ENCODE measurements at regions not wholly inside any gene's neighbourhood (a gene's known extent, or its start where the extent isn't known, plus 50 kb on each side); places are given as distances from the start of the nearest gene placed in this dataset.
"Not testable (repeated sequence)": the region's sequence is repeated elsewhere in the genome, so short reads cannot be mapped to it uniquely, and the experiment has no call there.

DNA sequence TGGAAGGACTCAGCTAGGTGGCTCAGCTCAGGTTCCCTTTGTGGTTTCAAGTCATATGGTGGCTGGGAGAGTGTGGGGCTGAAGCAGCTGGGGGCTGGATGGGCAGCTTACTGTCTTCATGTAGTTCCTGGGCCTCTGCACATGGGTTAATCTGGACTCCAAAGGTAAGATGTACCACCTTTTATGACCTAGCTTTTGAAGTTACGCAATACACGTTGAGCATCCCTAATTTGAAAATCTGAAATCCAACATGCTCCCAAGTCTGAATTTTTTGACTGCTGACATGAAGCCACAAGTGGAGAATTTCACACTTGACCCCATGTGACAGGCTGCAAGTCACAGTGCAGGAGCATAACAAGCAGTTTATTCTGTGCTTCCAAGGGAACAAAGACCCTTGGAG, 173.7 kb downstream of the KBTBD8 start:
- WGBS, 2 experiments (ENCODE audit: extremely low coverage in 1 of 2, insufficient coverage in 1 of 2, insufficient read length in 1 of 2, insufficient replicate concordance in 2 of 2, low coverage in 1 of 2, low lambda C conversion rate in 2 of 2, missing lambda C conversion rate in 1 of 2): 98% methylated on average over 2 of the region's 2 CpGs; no CpG with 5 or more reads in 1 of the 2 experiments
- TF ChIP-seq JUND (IDR thresholded peaks at IDR 0.05; ENCODE audit: low read length): no peak
- peak; percentile 78; the same call in 1 of the 2 replicates for TF ChIP-seq CEBPB (IDR thresholded peaks at IDR 0.05; ENCODE audit: low read depth, low read length)
- TF ChIP-seq ZNF274 (IDR thresholded peaks at IDR 0.05; ENCODE audit: borderline replicate concordance, extremely low read depth, low read length): no peak
- H2BK120ac ChIP-seq (replicated peaks; ENCODE audit: low read depth, low read length): no peak overlapping the region
- H3K23ac ChIP-seq (ENCODE audit: insufficient read length): no peak overlapping the region
- no peak overlapping the region for H2BK5ac ChIP-seq (ENCODE audit: low read depth, low read length)
- peaks cover 2% of the 10 kb centered on the region; the same call in 1 of the 2 replicates for H3K23me2 ChIP-seq (ENCODE audit: low read depth, low read length)
- H4K20me1 ChIP-seq (replicated peaks in 1 of 2; ENCODE audit: control insufficient read depth in 1 of 2, insufficient read depth in 2 of 2, low read length in 2 of 2): no peaks in the 10 kb centered on the region
- no peaks in the 10 kb centered on the region for H3K36me3 ChIP-seq (ENCODE audit: control insufficient read depth in 2 of 4, insufficient read depth in 4 of 4, low read length in 3 of 4)
- no peak overlapping the region for H2BK15ac ChIP-seq (ENCODE audit: low read length)
- H2AFZ ChIP-seq (ENCODE audit: low read length): no peak overlapping the region
- peaks cover 0 to 7% of the 10 kb centered on the region in 2 experiments; a peak in 1 of 4 replicates for H3K9me3 ChIP-seq (ENCODE audit: insufficient read depth in 2 of 2, low read depth in 1 of 2, low read length in 1 of 2)
- no peak overlapping the region for H3K4ac ChIP-seq (replicated peaks; ENCODE audit: insufficient read length, low read depth, low read length)
- no peak overlapping the region for H2BK12ac ChIP-seq (ENCODE audit: low read depth, low read length)
- no peak overlapping the region for H4K8ac ChIP-seq (ENCODE audit: extremely low read depth, insufficient read depth, low read length)
- H3K27me3 ChIP-seq (replicated peaks in 1 of 4; ENCODE audit: control insufficient read depth in 3 of 4, extremely low read depth in 1 of 4, insufficient read depth in 3 of 4, low read length in 3 of 4): no peaks in the 10 kb centered on the region
- H2BK20ac ChIP-seq (ENCODE audit: low read length): no peak overlapping the region
- H4K91ac ChIP-seq (replicated peaks; ENCODE audit: insufficient read length, low read length): no peak overlapping the region
- H3K14ac ChIP-seq (ENCODE audit: insufficient read length): no peak overlapping the region
- no peak overlapping the region for H3K4me3 ChIP-seq (ENCODE audit: extremely low read depth in 1 of 4, insufficient read depth in 2 of 4, low read depth in 3 of 4, low read length in 4 of 4)
- no peak overlapping the region for H3K56ac ChIP-seq (replicated peaks; ENCODE audit: insufficient read length, low read depth, low read length)
- no peak overlapping the region for H2AK5ac ChIP-seq (ENCODE audit: low read depth, low read length)
- H3K4me2 ChIP-seq (ENCODE audit: insufficient read depth in 1 of 2, low read depth in 2 of 2, low read length in 2 of 2): no peak overlapping the region
- H3K18ac ChIP-seq (ENCODE audit: extremely low read depth, low read length): no peak overlapping the region
- H3K9ac ChIP-seq (replicated peaks in 1 of 4; ENCODE audit: extremely low read depth in 1 of 4, low read depth in 3 of 4, low read length in 3 of 4): no peak overlapping the region
- ChIA-PET POLR2A (ENCODE audit: partially characterized antibody) (no interaction called here), CTCF (ENCODE audit: partially characterized antibody) (no interaction called here)
- no peak overlapping the region for H3K27ac ChIP-seq (ENCODE audit: low read depth, low read length)
- DNase-seq (ENCODE audit: low read depth in 1 of 2, low spot score in 2 of 2) (no peak), FAIRE-seq (no peak)
- H3K4me1 ChIP-seq (replicated peaks in 1 of 4; ENCODE audit: control insufficient read depth in 3 of 4, insufficient read depth in 4 of 4, low read length in 3 of 4): no peaks in the 10 kb centered on the region
- no peak overlapping the region for H4K5ac ChIP-seq (ENCODE audit: insufficient read length, low read depth, low read length)
- no peaks in the 10 kb centered on the region for H3K79me2 ChIP-seq (ENCODE audit: control insufficient read depth in 1 of 2, insufficient read depth in 2 of 2, low read length in 2 of 2)
- no peaks in the 10 kb centered on the region for H3K79me1 ChIP-seq (ENCODE audit: low read depth, low read length)

- 86% methylated on average over 3 of the region's 3 CpGs; no CpG with 5 or more reads in 1 of the 2 experiments for WGBS, 2 experiments (ENCODE audit: extremely low coverage in 1 of 2, insufficient coverage in 1 of 2, insufficient read length in 1 of 2, insufficient replicate concordance in 2 of 2, low coverage in 1 of 2, low lambda C conversion rate in 2 of 2, missing lambda C conversion rate in 1 of 2)
Observed at GRCh38 chr3:67173130-67173529, 175.0 kb downstream of the KBTBD8 start.

More at GRCh38 chr3:67173130-67173529, 175.0 kb downstream of the KBTBD8 start:
- H3K27me3 ChIP-seq (replicated peaks in 1 of 4; ENCODE audit: control insufficient read depth in 3 of 4, extremely low read depth in 1 of 4, insufficient read depth in 3 of 4, low read length in 3 of 4); H4K91ac ChIP-seq (replicated peaks; ENCODE audit: insufficient read length, low read length); H3K4me3 ChIP-seq (ENCODE audit: extremely low read depth in 1 of 4, insufficient read depth in 2 of 4, low read depth in 3 of 4, low read length in 4 of 4); POLR2A ChIA-PET (ENCODE audit: partially characterized antibody); H2BK5ac ChIP-seq (ENCODE audit: low read depth, low read length); H3K56ac ChIP-seq (replicated peaks; ENCODE audit: insufficient read length, low read depth, low read length); H3K36me3 ChIP-seq (ENCODE audit: control insufficient read depth in 2 of 4, insufficient read depth in 4 of 4, low read length in 3 of 4); H2AFZ ChIP-seq (ENCODE audit: low read length); DNase-seq (ENCODE audit: low read depth in 1 of 2, low spot score in 2 of 2); H3K14ac ChIP-seq (ENCODE audit: insufficient read length); H3K23me2 ChIP-seq (ENCODE audit: low read depth, low read length); H3K27ac ChIP-seq (ENCODE audit: low read depth, low read length); H2BK20ac ChIP-seq (ENCODE audit: low read length); H3K9me3 ChIP-seq (ENCODE audit: insufficient read depth in 2 of 2, low read depth in 1 of 2, low read length in 1 of 2); H3K4ac ChIP-seq (replicated peaks; ENCODE audit: insufficient read length, low read depth, low read length); H2BK15ac ChIP-seq (ENCODE audit: low read length); H4K8ac ChIP-seq (ENCODE audit: extremely low read depth, insufficient read depth, low read length); H2BK120ac ChIP-seq (replicated peaks; ENCODE audit: low read depth, low read length); H3K18ac ChIP-seq (ENCODE audit: extremely low read depth, low read length); H4K5ac ChIP-seq (ENCODE audit: insufficient read length, low read depth, low read length); H3K4me2 ChIP-seq (ENCODE audit: insufficient read depth in 1 of 2, low read depth in 2 of 2, low read length in 2 of 2); H3K79me2 ChIP-seq (ENCODE audit: control insufficient read depth in 1 of 2, insufficient read depth in 2 of 2, low read length in 2 of 2); FAIRE-seq; H3K9ac ChIP-seq (replicated peaks in 1 of 4; ENCODE audit: extremely low read depth in 1 of 4, low read depth in 3 of 4, low read length in 3 of 4); H3K23ac ChIP-seq (ENCODE audit: insufficient read length); H3K79me1 ChIP-seq (ENCODE audit: low read depth, low read length); H4K20me1 ChIP-seq (replicated peaks in 1 of 2; ENCODE audit: control insufficient read depth in 1 of 2, insufficient read depth in 2 of 2, low read length in 2 of 2); H3K4me1 ChIP-seq (replicated peaks in 1 of 4; ENCODE audit: control insufficient read depth in 3 of 4, insufficient read depth in 4 of 4, low read length in 3 of 4); H2BK12ac ChIP-seq (ENCODE audit: low read depth, low read length); CTCF ChIA-PET (ENCODE audit: partially characterized antibody); H2AK5ac ChIP-seq (ENCODE audit: low read depth, low read length): not testable (repeated sequence)

Measured in H1 (cell line).